HepG2 (cell line): ENCODE measurements at regions not wholly inside any gene's neighbourhood (a gene's known extent, or its start where the extent isn't known, plus 50 kb on each side); places are given as distances from the start of the nearest gene placed in this dataset.
"Not testable (repeated sequence)": the region's sequence is repeated elsewhere in the genome, so short reads cannot be mapped to it uniquely, and the experiment has no call there.

Experiments used
- CEBPB ChIP-seq: IDR thresholded peaks from 2 replicates; pipeline ENCODE4 v1.6.1; 2011; ENCODE audit warnings: low read depth, low read length, improper control_type of control experiment, borderline replicate concordance
- GPN1 ChIP-seq: sonication (generic); formaldehyde crosslinking; IDR thresholded peaks from 2 replicates; pipeline ENCODE4 v1.5.1; 2020; ENCODE audit warnings: missing genetic modification reagents, borderline replicate concordance
- HCFC1 ChIP-seq: fragments of 150-350 bp; IDR thresholded peaks from 2 replicates; pipeline ENCODE4 v1.6.1; 2014; ENCODE audit warnings: low read depth, low read length
- KDM5B ChIP-seq: sonication (generic); formaldehyde crosslinking; IDR thresholded peaks from 2 replicates; pipeline ENCODE4 v1.4.0; 2020; ENCODE audit warnings: missing genetic modification reagents, mild to moderate bottlenecking, borderline replicate concordance
- PHF21A ChIP-seq: sonication (generic); formaldehyde crosslinking; IDR thresholded peaks from 2 replicates; pipeline ENCODE4 v1.5.0; 2020; ENCODE audit warnings: mild to moderate bottlenecking, missing genetic modification reagents
- RNF2 ChIP-seq: fragments of 450-650 bp; conservative IDR thresholded peaks from 2 replicates; pipeline ENCODE4 v1.6.1; 2016; ENCODE audit warnings: low read depth
- SALL1 ChIP-seq: sonication (generic); formaldehyde crosslinking; IDR thresholded peaks from 2 replicates; pipeline ENCODE4 v1.8.0; 2022; ENCODE audit warnings: mild to moderate bottlenecking, missing genetic modification reagents
- SIN3A ChIP-seq: IDR thresholded peaks from 2 replicates; pipeline ENCODE4 v1.6.1; 2011; ENCODE audit warnings: low read depth, mild to moderate bottlenecking, control low read depth, low read length, borderline replicate concordance
- ZNF234 ChIP-seq: sonication (generic); formaldehyde crosslinking; conservative IDR thresholded peaks from 2 replicates; pipeline ENCODE4 v1.5.1; 2020; ENCODE audit warnings: mild to moderate bottlenecking, missing genetic modification reagents
- ZNF3 ChIP-seq: IDR thresholded peaks from 2 replicates; pipeline ENCODE4 v1.7.0; 2017; ENCODE audit warnings: inconsistent platforms
- TF ChIP-seq, protein P1 (sequence below): sonication (generic); formaldehyde crosslinking; IDR thresholded peaks from 2 replicates; pipeline ENCODE4 v1.5.0; 2020; ENCODE audit warnings: mild to moderate bottlenecking, missing genetic modification reagents, moderate library complexity
- TF ChIP-seq, protein P2 (sequence below): sonication (generic); formaldehyde crosslinking; IDR thresholded peaks from 2 replicates; pipeline ENCODE4 v1.4.0; 2020; ENCODE audit warnings: missing genetic modification reagents, borderline replicate concordance
- TF ChIP-seq, protein P3 (sequence below): IDR thresholded peaks from 2 replicates; pipeline ENCODE4 v1.6.1; 2012; ENCODE audit warnings: inconsistent platforms

DNA sequence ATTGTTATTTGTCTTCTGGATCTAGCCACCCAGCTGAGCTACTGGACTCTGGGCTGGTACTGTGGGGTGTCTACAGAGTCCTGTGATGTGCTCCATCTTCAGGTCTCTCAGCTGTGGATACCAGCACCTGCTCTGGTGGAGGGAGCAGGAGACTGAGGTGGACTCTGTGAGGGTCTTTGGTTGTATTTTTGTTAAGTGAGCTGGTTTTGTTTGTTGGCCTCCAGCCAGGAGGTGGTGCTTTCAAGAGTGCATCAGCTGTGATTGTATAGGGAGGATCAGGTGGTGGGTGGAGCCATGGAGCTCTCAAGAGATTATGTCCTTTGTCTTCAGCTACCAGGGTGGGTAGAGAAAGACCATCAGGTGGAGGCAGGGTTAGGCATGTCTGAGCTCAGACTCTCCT, 56.8 kb upstream of the ARHGEF7 start:
- not testable (repeated sequence) for TF ChIP-seq SALL1; CEBPB; PHF21A (CRISPR knock-in tag); RNF2; KDM5B (CRISPR knock-in tag); GPN1 (CRISPR knock-in tag); SIN3A; HCFC1; ZNF234 (CRISPR knock-in tag); ZNF3
- TF ChIP-seq, protein P1, sequence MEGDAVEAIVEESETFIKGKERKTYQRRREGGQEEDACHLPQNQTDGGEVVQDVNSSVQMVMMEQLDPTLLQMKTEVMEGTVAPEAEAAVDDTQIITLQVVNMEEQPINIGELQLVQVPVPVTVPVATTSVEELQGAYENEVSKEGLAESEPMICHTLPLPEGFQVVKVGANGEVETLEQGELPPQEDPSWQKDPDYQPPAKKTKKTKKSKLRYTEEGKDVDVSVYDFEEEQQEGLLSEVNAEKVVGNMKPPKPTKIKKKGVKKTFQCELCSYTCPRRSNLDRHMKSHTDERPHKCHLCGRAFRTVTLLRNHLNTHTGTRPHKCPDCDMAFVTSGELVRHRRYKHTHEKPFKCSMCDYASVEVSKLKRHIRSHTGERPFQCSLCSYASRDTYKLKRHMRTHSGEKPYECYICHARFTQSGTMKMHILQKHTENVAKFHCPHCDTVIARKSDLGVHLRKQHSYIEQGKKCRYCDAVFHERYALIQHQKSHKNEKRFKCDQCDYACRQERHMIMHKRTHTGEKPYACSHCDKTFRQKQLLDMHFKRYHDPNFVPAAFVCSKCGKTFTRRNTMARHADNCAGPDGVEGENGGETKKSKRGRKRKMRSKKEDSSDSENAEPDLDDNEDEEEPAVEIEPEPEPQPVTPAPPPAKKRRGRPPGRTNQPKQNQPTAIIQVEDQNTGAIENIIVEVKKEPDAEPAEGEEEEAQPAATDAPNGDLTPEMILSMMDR (CRISPR knock-in tag) = not testable (repeated sequence)
- TF ChIP-seq, protein P2, sequence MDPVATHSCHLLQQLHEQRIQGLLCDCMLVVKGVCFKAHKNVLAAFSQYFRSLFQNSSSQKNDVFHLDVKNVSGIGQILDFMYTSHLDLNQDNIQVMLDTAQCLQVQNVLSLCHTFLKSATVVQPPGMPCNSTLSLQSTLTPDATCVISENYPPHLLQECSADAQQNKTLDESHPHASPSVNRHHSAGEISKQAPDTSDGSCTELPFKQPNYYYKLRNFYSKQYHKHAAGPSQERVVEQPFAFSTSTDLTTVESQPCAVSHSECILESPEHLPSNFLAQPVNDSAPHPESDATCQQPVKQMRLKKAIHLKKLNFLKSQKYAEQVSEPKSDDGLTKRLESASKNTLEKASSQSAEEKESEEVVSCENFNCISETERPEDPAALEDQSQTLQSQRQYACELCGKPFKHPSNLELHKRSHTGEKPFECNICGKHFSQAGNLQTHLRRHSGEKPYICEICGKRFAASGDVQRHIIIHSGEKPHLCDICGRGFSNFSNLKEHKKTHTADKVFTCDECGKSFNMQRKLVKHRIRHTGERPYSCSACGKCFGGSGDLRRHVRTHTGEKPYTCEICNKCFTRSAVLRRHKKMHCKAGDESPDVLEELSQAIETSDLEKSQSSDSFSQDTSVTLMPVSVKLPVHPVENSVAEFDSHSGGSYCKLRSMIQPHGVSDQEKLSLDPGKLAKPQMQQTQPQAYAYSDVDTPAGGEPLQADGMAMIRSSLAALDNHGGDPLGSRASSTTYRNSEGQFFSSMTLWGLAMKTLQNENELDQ (CRISPR knock-in tag) = not testable (repeated sequence)
- TF ChIP-seq, protein P3, sequence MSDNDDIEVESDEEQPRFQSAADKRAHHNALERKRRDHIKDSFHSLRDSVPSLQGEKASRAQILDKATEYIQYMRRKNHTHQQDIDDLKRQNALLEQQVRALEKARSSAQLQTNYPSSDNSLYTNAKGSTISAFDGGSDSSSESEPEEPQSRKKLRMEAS = not testable (repeated sequence)
